ENCODE measurements at regions not wholly inside any gene's neighbourhood (a gene's known extent, or its start where the extent isn't known, plus 50 kb on each side); places are given as distances from the start of the nearest gene placed in this dataset.

GRCh38 chr14:105737504-105738246, 211.3 kb downstream of the TMEM121 start:
- H2AFZ ChIP-seq = no peak overlapping the region
- H3K4me1 ChIP-seq (ENCODE audit: insufficient read depth) = no peaks in the 10 kb centered on the region
- ATAC-seq (no peak), DNase-seq (ENCODE audit: low spot score) (no peak)
- H3F3A ChIP-seq (replicated peaks; ENCODE audit: low read depth) = no peaks in the 10 kb centered on the region
- no peak overlapping the region for H3K4me3 Mint-ChIP-seq
- H4K20me1 ChIP-seq (replicated peaks; ENCODE audit: insufficient read depth) = no peaks in the 10 kb centered on the region
- no peaks in the 10 kb centered on the region for H3K9me2 ChIP-seq (ENCODE audit: insufficient read depth)
- no peaks in the 10 kb centered on the region for H3K4me1 Mint-ChIP-seq
- peaks cover 65% of the 10 kb centered on the region for H3K9me3 Mint-ChIP-seq
- no peak overlapping the region for H3K4me3 ChIP-seq
- H3K36me3 Mint-ChIP-seq (ENCODE audit: low read depth) = peaks cover 22% of the 10 kb centered on the region
- H3K4me2 ChIP-seq = no peak overlapping the region
- no peaks in the 10 kb centered on the region for H3K27me3 ChIP-seq (ENCODE audit: insufficient read depth)
- TF ChIP-seq POLR2AphosphoS5 (IDR thresholded peaks at IDR 0.05; ENCODE audit: low read depth) (no peak), CREB1 (CRISPR knock-in tag; IDR thresholded peaks at IDR 0.05; ENCODE audit: low read depth) (no peak), JUNB (IDR thresholded peaks at IDR 0.05; ENCODE audit: unreplicated experiment) (no peak), NANOG (IDR thresholded peaks at IDR 0.05; ENCODE audit: borderline replicate concordance) (no peak), EZH2phosphoT487 (IDR thresholded peaks at IDR 0.05; ENCODE audit: unreplicated experiment) (no peak), EZH2 (IDR thresholded peaks at IDR 0.05; ENCODE audit: low read depth, unreplicated experiment) (no peak), REST (IDR thresholded peaks at IDR 0.05; ENCODE audit: unreplicated experiment) (no peak), ZNF331 (CRISPR knock-in tag; IDR thresholded peaks at IDR 0.05; ENCODE audit: low read depth) (no peak), ETS1 (IDR thresholded peaks at IDR 0.05) (no peak), ZNF114 (CRISPR knock-in tag; IDR thresholded peaks at IDR 0.05) (no peak), CTCF (conservative IDR thresholded peaks at IDR 0.05; ENCODE audit: low read depth in 2 of 2) (no peak), STAT1 (IDR thresholded peaks at IDR 0.05; ENCODE audit: unreplicated experiment) (no peak), ZNF462 (CRISPR knock-in tag; IDR thresholded peaks at IDR 0.05) (no peak)
- H3K79me2 ChIP-seq (replicated peaks; ENCODE audit: insufficient read depth) = no peaks in the 10 kb centered on the region
- peaks cover 6% of the 10 kb centered on the region for H3K27me3 Mint-ChIP-seq (ENCODE audit: insufficient read depth, low read depth, poor library complexity)
- H3K27ac ChIP-seq (ENCODE audit: low read depth) = no peak overlapping the region
- no peak overlapping the region for H3K27ac Mint-ChIP-seq
- H3K36me3 ChIP-seq (ENCODE audit: insufficient read depth) = no peaks in the 10 kb centered on the region
